Esophagus muscularis mucosa (tissue), 4 donors: ENCODE measurements at regions not wholly inside any gene's neighbourhood (a gene's known extent, or its start where the extent isn't known, plus 50 kb on each side); places are given as distances from the start of the nearest gene placed in this dataset.
"Not testable (repeated sequence)": the region's sequence is repeated elsewhere in the genome, so short reads cannot be mapped to it uniquely, and the experiment has no call there.

Experiments used
- DNase-seq: peaks from one replicate; pipeline ENCODE4 v3.0.0-alpha.2; 2017; ENCODE audit errors: extremely low spot score
- H3K27ac ChIP-seq, 4 donors: fragments of 200-600 bp; sonication (generic); replicated peaks in 1 of 4; 1 replicate in 3 of 4; 2 replicates in 1 of 4; pipeline ENCODE4 v1.5.1; 2016 to 2019; ENCODE audit warnings: mild to moderate bottlenecking in 1 of 4
- H3K27me3 ChIP-seq, 4 donors: fragments of 200-600 bp; sonication (generic); one replicate each; pipeline versions ENCODE4 v1.5.1 to v1.6.0; 2016 to 2019
- H3K36me3 ChIP-seq, 4 donors: fragments of 200-600 bp; sonication (generic); one replicate each; pipeline ENCODE4 v1.5.1; 2016 to 2019
- H3K4me1 ChIP-seq, 4 donors: fragments of 200-600 bp; sonication (generic); one replicate each; pipeline ENCODE4 v1.5.1; 2016 to 2019
- H3K4me3 ChIP-seq, 4 donors: fragments of 200-600 bp; sonication (generic); 1 replicate in 2 of 4; 2 replicates in 2 of 4; pipeline ENCODE4 v1.5.1; 2016 to 2019; ENCODE audit warnings: mild to moderate bottlenecking in 4 of 4, moderate library complexity in 1 of 4
- H3K9me3 ChIP-seq, 4 donors: fragments of 200-600 bp; sonication (generic); 1 replicate in 3 of 4; 2 replicates in 1 of 4; pipeline ENCODE4 v1.5.1; 2016 to 2019
- CTCF ChIP-seq, 3 experiments: fragments of 200-600 bp in 2 of 3; fragments of 450-650 bp in 1 of 3; sonication (generic) in 2 of 3; IDR thresholded peaks; one replicate each; pipeline ENCODE4 v1.5.1; 2017 to 2019; ENCODE audit warnings: antibody characterized with exemption in 3 of 3, mild to moderate bottlenecking in 2 of 3, moderate library complexity in 1 of 3
- EP300 ChIP-seq: sonication (generic); formaldehyde crosslinking; IDR thresholded peaks from one replicate; pipeline ENCODE4 v1.6.1; 2017; ENCODE audit warnings: antibody characterized with exemption
- POLR2A ChIP-seq: fragments of 450-650 bp; IDR thresholded peaks from one replicate; pipeline ENCODE4 v1.6.1; 2017; ENCODE audit warnings: antibody characterized with exemption, moderate library complexity, mild to moderate bottlenecking, low read depth
- POLR2AphosphoS5 ChIP-seq, 2 donors: sonication (generic); formaldehyde crosslinking; IDR thresholded peaks; one replicate each; pipeline ENCODE4 v1.6.1; 2017; ENCODE audit warnings: antibody characterized with exemption in 2 of 2
- WGBS: methylation state at CpG from one replicate; pipeline ENCODE4 v1.1.5; 2018; 5-methylcytosine and 5-hydroxymethylcytosine counted together
- intact Hi-C: fragments of 100-400 bp; cut with DNase I; formaldehyde crosslinking; loops from one replicate; pipeline ENCODE4 v1.15.1; 2023

GRCh38 chr3:139151530-139151929, 106.8 kb upstream of the PRR23C start:
- H3K27me3 ChIP-seq, result no peaks in the 10 kb centered on the region
- TF ChIP-seq POLR2AphosphoS5 (IDR thresholded peaks at IDR 0.05) (no peak), CTCF (IDR thresholded peaks at IDR 0.05) (no peak), EP300 (no peak), POLR2A (no peak)
- peaks cover 0 to 11% (median 8%) of the 10 kb centered on the region in 4 donors for H3K9me3 ChIP-seq
- no peaks in the 10 kb centered on the region for H3K36me3 ChIP-seq
- H3K27ac ChIP-seq, result no peak overlapping the region
- no peaks in the 10 kb centered on the region for H3K4me1 ChIP-seq
- no peak for DNase-seq
- H3K4me3 ChIP-seq, result no peak overlapping the region
- 82% methylated on average over 1 of the region's 1 CpG for WGBS
- intact Hi-C loops, result no loop called here

- H3K36me3 ChIP-seq, intact Hi-C loops, H3K27ac ChIP-seq: not testable (repeated sequence)
These were observed 108.7 kb upstream of the PRR23C start for GRCh38 chr3:139153434-139153833.

GRCh38 chr3:139157161-139157932, 112.7 kb upstream of the PRR23C start:
- Histone ChIP-seq H3K4me1 (no peaks in the 10 kb centered on the region), H3K27ac (no peak overlapping the region), H3K4me3 (no peak overlapping the region), H3K9me3 (no peaks in the 10 kb centered on the region), H3K27me3 (no peaks in the 10 kb centered on the region), H3K36me3 (no peaks in the 10 kb centered on the region)
- TF ChIP-seq CTCF (IDR thresholded peaks at IDR 0.05) (no peak), POLR2A (no peak), POLR2AphosphoS5 (IDR thresholded peaks at IDR 0.05) (no peak), EP300 (no peak)
- DNase-seq, result no peak
- intact Hi-C loops, result no loop called here
- 71% methylated on average over 9 of the region's 10 CpGs for WGBS

More at GRCh38 chr3:139153434-139153833, 108.7 kb upstream of the PRR23C start:
- not testable (repeated sequence) for H3K4me1 ChIP-seq, H3K4me3 ChIP-seq, H3K27me3 ChIP-seq, DNase-seq
- H3K9me3 ChIP-seq, result peaks cover 0 to 11% (median 8%) of the 10 kb centered on the region in 4 donors

GRCh38 chr3:139159356-139159755, 114.7 kb upstream of the PRR23C start:
- no peak for TF ChIP-seq EP300
- no peak for TF ChIP-seq CTCF (IDR thresholded peaks at IDR 0.05)
- no peak for TF ChIP-seq POLR2AphosphoS5 (IDR thresholded peaks at IDR 0.05)
- no peak for TF ChIP-seq POLR2A
- DNase-seq, result no peak
- intact Hi-C loops, result no loop called here

GRCh38 chr3:139173372-139174108, 128.8 kb upstream of the PRR23C start:
- 51% methylated on average over 9 of the region's 9 CpGs for WGBS
- Histone ChIP-seq H3K36me3 (no peaks in the 10 kb centered on the region), H3K9me3 (peaks cover 0 to 15% (median 8%) of the 10 kb centered on the region in 4 donors), H3K27me3 (no peaks in the 10 kb centered on the region), H3K4me3 (peak overlapping the region; percentile 6 to 48 (median 18)), H3K4me1 (no peaks in the 10 kb centered on the region), H3K27ac (no peak overlapping the region)
- no peak for DNase-seq
- TF ChIP-seq POLR2A, result no peak
- no peak for TF ChIP-seq CTCF (IDR thresholded peaks at IDR 0.05)
- no peak for TF ChIP-seq POLR2AphosphoS5 (IDR thresholded peaks at IDR 0.05)
- no peak for TF ChIP-seq EP300
- intact Hi-C loops, result no loop called here

More at GRCh38 chr3:139159356-139159755, 114.7 kb upstream of the PRR23C start:
- WGBS, result 62% methylated on average over 3 of the region's 3 CpGs
- Histone ChIP-seq H3K4me3 (no peak overlapping the region), H3K27me3 (no peaks in the 10 kb centered on the region), H3K9me3 (no peaks in the 10 kb centered on the region), H3K36me3 (no peaks in the 10 kb centered on the region), H3K27ac (no peak overlapping the region), H3K4me1 (no peaks in the 10 kb centered on the region)
